ENCODE measurements at regions not wholly inside any gene's neighbourhood (a gene's known extent, or its start where the extent isn't known, plus 50 kb on each side); places are given as distances from the start of the nearest gene placed in this dataset.

GRCh38 chr12:38969706-38970105, 64.3 kb upstream of the CPNE8 start:
- 43 to 83% (median 70%) methylated on average over 2 of the region's 2 CpGs for WGBS, 4 donors
- no peak overlapping the region for H3K4me3 ChIP-seq
- intact Hi-C loops (cut with DNase I): no loop called here
- TF ChIP-seq POLR2A (IDR thresholded peaks at IDR 0.05) (no peak), CTCF (IDR thresholded peaks at IDR 0.05) (no peak)
- ATAC-seq (no peak), DNase-seq (no peak)
- no peaks in the 10 kb centered on the region for H3K27me3 ChIP-seq
- no peaks in the 10 kb centered on the region for H3K4me1 ChIP-seq
- H3K9me3 ChIP-seq: peaks cover 0 to 14% (median 0%) of the 10 kb centered on the region in 12 donors
- H3K36me3 ChIP-seq: no peaks in the 10 kb centered on the region
- H3K27ac ChIP-seq: no peak overlapping the region

- ATAC-seq: no peak
- intact Hi-C loops (cut with DNase I): no loop called here
- TF ChIP-seq CTCF (IDR thresholded peaks at IDR 0.05) (no peak), POLR2A (IDR thresholded peaks at IDR 0.05) (no peak)
- DNase-seq: no peak
- no peaks in the 10 kb centered on the region for H3K36me3 ChIP-seq
- peaks cover 0 to 4% (median 0%) of the 10 kb centered on the region in 9 donors for H3K27me3 ChIP-seq
- no peaks in the 10 kb centered on the region for H3K9me3 ChIP-seq
- H3K4me1 ChIP-seq: no peaks in the 10 kb centered on the region
- H3K27ac ChIP-seq: no peak overlapping the region
- no peak overlapping the region for H3K4me3 ChIP-seq
- 79 to 89% (median 87%) methylated on average over 5 of the region's 5 CpGs for WGBS, 4 donors
These were observed 56.3 kb upstream of the CPNE8 start for GRCh38 chr12:38961683-38962082.

- H3K4me3 ChIP-seq: no peak overlapping the region
- no peak for ATAC-seq
- intact Hi-C loops (cut with DNase I): no loop called here
- WGBS, 4 donors: 24 to 36% (median 31%) methylated on average over 1 of the region's 1 CpG
- H3K27me3 ChIP-seq: peaks cover 0 to 4% (median 0%) of the 10 kb centered on the region in 9 donors
- no peaks in the 10 kb centered on the region for H3K9me3 ChIP-seq
- H3K36me3 ChIP-seq: no peaks in the 10 kb centered on the region
- no peak overlapping the region for H3K27ac ChIP-seq
- H3K4me1 ChIP-seq: no peaks in the 10 kb centered on the region
- TF ChIP-seq POLR2A (IDR thresholded peaks at IDR 0.05): no peak
- TF ChIP-seq CTCF (IDR thresholded peaks at IDR 0.05): no peak
- no peak for DNase-seq
These were observed 55.6 kb upstream of the CPNE8 start for GRCh38 chr12:38961012-38961411.

GRCh38 chr12:38956337-38956736, 50.9 kb upstream of the CPNE8 start:
- no peaks in the 10 kb centered on the region for H3K27me3 ChIP-seq
- no peaks in the 10 kb centered on the region for H3K4me1 ChIP-seq
- no peak for TF ChIP-seq CTCF (IDR thresholded peaks at IDR 0.05)
- no peak for TF ChIP-seq POLR2A (IDR thresholded peaks at IDR 0.05)
- H3K9me3 ChIP-seq: no peaks in the 10 kb centered on the region
- ATAC-seq (no peak), DNase-seq (no peak)
- no peaks in the 10 kb centered on the region for H3K36me3 ChIP-seq
- no peak overlapping the region for H3K4me3 ChIP-seq
- intact Hi-C loops (cut with DNase I): no loop called here
- no peak overlapping the region for H3K27ac ChIP-seq
